GM19025 (cell line): ENCODE measurements at regions not wholly inside any gene's neighbourhood (a gene's known extent, or its start where the extent isn't known, plus 50 kb on each side); places are given as distances from the start of the nearest gene placed in this dataset.
"Not testable (repeated sequence)": the region's sequence is repeated elsewhere in the genome, so short reads cannot be mapped to it uniquely, and the experiment has no call there.

Experiments used
- ATAC-seq: cut with Tn5 transposase; IDR thresholded peaks from one replicate; pipeline ENCODE4 v1.9.1; 2021; ENCODE audit warnings: mild to moderate bottlenecking, low read depth, moderate library complexity; ENCODE audit not compliant: unreplicated experiment

DNA sequence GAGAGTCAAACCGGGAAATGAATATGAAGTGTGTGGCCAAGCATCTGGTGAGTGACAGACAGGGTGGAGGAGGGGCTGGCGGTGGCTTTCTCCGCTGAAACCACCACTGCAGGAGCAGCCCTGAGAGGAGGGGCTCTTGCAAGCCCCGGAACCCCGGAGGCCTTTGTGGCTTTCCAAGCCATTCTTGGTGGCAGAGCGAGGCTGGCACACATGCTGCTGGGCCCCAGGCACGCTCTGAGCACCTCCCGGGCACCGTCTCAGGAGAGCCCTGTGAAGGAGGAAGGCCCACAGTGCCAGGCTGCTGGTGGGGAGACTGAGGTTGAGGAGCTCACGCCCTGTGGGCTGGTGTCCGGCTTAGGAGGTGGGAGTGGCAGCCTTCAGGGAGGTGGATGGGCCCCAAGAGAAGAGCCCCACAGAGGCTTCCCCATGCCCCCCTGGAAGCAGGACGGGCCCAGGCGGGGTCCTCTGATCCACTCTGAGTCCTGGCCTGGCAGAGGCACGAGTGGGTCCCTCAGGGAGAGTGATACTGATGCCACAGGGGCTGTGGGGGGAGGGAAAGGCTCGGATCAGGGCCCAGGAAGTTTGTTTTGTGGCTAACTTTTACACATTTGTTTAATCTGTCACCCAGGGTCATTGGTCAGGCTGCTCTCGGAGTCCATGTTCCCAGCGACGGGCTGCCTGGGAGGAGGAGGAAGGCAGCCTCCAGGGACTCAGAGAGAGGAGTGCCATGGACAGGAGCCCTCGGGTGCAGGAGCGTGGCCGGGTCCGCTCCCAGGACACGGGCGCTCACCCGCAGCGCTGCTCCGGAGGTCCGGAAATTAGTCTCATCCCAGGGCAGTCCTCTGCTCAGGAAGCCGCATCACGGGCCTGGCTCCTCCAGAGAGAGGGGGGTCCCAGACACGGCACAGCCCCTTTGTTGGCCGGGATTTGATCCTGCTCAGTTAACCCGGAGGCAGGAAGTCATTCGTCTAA is 170.7 kb downstream of the ERMARD start:
- no peak for ATAC-seq

DNA sequence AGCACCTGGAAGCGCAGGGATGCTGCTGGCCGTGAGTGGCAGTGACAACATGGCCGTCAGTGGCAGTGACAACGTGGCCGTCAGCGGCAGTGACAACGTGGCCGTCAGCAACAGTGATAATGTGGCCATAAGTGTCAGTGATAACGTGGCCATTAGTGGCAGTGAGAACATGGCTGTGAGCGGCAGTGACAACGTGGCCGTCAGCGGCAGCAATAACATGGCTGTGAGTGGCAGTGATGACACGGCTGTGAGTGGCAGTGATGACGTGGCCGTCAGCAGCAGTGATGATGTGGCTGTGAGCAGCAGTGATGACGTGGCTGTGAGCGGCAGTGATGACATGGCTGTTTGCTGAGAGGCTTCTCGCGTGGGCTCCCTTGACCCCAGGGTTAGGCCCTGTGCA is 169.8 kb downstream of the ERMARD start:
- ATAC-seq = no peak

DNA sequence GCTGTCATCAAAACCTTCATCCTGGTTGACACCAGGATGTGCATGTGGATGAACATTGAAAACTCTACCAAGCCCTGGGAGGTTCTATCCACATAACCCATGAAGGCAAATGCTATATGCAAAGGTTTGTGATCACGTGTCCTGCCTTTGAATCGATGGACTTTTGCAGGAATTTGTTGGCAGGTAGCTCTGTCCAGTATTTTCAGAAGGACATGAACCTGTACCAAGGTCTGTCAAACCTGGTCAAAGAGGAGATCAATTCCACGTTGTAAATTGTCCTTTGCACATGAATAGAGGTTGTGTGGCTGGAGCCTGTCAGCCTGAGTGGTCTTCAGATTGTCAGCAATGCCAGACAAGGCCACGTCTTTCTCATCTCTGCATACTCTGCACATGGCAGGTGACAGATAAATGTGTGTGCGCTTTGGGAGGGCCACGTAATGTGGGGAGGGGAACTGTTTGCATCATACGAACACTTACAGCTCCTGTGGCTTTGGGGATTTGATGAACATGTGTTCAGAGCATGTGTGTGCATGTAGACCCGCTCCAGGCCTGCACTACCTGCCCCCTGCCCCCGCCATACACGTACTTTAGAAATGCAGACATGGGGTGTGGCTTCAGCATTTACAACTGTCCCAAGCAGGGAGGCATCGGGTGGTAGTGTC is 169.1 kb downstream of the ERMARD start:
- ATAC-seq = no peak

DNA sequence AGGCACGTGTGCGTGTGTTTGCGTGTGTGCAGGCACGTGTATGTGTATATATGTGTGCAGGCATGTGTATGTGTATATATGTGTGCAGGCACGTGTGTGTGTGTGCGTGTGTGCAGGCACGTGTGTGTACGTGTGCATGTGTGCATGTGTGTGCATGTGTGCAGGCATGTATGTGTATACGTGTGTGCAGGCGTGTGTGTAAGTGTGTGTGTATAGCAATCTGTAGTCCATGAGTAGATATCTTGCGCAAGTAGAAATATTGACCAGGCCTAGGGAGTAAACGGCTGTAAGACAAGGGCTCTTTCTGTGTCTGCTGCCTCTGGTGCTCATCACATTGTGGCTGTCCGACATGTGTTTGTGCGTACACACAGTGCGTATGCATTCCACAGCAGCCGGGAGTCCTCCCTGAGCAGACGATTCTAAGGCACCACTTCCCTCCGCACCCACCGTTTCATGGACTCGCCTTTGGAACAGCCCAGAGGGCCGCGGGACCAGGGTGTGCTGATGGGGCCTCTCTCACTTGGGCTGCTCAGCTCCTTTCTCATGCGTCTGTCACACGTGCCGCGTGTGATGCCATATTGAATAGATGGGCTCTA is 167.6 kb downstream of the ERMARD start:
- ATAC-seq = no peak

DNA sequence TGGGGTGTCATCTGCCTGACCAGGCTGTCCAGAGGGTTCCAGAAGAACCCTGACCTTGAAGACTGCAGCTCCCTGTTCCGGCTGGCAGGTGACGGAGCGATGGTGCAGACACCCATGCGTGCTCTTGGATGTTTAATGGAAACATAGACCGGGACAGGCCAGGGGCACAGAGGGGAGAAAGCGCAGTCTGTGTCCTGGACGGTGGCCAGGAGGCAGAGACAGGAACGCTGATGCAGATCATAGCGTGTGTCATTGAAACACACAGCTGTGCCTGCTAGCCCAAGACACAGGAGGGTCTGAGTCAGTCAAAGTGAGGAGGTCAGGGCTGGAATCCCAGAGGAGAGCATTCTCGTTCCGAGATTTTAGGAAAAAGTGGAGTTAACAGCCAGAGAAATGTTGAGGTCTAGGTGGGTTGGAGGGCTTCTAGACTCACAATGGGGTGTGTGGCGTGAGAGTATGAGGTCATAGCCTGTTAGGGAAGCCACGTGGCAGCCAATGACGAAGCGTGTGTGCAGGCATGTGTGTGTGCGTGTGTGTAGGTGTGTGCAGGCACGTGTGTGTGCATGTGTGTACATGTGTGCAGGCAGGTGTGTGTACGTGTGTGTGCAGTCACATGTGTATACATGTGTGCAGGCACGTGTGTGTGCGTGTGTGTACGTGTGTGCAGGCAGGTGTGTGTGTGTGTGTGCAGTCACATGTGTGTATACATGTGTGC is 167.0 kb downstream of the ERMARD start:
- no peak for ATAC-seq

DNA sequence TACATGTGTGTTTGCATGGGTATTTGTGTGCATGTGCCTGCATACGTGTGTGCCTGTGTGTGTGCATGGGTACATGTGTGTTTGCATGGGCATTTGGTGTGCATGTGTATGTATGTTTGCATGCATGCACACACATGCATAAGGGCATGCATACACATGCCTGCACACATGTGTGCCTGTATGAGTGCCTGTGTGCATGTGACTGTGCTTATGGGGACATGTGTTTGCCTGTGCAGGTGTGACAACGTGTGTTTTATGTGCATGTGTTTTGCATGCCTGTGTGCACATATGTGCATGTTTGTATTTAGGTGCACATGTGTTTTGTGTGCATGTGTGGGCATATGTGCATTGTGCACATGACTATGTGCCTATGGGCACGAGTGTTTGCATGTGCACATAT is 165.7 kb downstream of the ERMARD start:
- ATAC-seq = no peak

DNA sequence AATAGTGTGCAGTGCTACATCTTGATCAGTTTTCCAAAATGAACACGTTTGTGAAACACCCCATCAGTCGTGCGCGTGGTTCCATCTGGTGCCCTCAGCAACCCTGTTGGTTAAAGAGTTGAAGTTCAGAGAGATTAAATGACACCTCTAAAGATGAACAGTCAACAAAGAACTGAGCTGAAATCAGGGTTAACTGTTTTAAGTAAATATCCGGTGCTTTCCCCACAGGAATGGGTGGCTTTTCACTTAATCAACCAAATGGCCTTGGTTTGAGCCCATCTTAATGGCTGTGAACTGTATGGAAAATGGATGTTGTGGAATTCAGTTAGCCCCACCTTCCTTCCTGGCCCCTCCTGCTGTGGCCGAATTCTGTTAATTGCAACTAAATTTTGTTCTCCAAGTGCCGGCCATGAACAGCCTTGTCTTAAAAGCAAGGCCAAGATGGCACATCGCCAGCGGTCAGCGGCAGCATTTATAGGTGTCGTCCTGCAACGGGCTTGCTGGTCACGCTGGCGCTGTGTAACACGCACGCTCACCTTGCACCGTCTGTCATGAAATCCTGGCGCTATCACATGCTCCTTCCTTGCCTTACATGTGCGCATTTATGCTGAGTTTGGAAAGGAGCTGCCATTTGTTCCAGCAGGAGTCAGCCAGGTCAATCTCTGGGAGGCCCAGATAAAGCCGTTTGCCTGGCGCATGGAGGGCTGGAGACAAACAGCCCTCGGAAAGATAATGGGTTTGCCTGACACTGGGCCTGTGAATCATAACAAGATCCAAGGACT is 164.5 kb downstream of the ERMARD start:
- ATAC-seq = no peak

DNA sequence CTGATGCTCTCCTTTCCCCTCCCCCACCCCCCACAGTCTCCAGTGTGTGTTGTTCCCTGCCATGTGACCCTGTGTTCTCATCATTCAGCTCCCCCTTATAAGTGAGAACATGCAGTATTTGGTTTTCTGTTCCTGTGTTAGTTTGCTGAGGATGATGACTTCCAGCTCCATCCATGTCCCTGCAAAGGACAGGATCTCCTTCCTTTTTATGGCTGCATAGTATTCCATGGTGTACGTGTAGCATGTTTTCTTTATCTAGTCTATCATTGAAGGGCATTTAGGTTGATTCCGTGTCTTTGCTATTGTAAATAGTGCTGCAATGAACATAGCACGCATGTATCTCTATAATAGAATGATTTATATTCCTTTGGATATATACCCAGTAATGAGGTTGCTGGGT is 162.3 kb downstream of the ERMARD start:
- not testable (repeated sequence) for ATAC-seq

DNA sequence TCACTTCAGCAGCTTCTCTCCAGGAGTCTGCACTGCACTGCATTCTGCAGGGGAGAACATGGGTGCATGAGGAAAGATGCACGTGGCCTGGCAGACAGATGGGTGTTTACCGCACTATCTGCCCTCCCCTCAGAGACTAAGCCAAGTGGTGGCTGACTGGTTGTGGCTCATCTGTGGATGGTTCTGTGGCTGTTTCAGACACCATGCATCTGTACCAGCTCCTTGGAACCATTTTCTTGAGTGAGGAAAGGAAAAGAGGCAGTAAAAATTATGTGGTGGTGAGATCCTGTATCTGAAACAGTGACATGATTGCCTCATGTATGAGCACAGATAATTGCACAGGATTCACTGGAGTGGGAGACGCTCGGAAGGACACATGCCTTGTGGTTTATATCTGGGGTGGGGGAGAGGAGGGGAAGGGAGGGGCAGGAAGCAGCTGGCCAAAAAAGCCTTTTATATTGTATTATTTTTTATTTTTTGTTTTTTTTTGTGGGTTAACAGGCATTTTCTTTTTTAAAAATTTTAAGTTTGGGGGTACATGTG is 161.7 kb downstream of the ERMARD start:
- ATAC-seq = no peak

DNA sequence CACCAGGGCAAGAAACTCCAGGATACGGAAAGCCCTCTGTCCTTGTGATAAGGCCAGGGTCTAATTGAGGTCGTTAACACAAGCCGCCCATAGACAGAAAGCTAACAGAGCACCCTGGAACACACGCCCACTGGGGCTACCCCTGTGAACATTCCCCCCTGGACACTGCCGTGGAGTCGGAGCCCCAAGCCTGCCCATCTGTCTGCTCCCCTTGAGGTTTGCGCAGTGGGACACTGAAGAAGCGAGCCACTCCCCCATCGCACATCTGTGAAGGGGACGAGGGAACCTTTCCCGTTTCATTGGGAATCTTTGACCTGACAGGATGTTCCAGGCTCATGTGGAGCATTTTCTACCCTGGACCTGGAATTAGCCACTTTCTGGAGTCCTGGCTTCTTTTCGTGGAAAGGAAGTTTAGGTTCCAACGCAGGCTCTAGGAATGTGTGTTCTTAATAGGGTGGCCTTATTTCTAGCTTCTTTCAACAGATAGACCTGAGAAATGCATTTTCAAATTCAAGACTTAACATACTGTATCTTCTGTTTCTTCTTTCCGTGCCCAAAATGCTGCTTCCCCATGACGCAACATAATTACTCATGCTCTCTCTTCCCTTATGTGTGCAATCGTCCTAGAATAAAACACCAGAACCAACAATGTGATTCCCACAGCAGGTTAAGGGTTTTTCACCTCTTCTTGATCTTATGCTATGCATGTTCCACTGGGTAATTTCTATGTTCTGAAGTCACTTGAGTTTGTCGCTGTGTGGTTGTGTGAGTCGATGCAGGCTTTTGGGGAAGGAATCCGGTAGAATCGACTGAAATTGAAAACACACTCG is 161.1 kb downstream of the ERMARD start:
- no peak for ATAC-seq

DNA sequence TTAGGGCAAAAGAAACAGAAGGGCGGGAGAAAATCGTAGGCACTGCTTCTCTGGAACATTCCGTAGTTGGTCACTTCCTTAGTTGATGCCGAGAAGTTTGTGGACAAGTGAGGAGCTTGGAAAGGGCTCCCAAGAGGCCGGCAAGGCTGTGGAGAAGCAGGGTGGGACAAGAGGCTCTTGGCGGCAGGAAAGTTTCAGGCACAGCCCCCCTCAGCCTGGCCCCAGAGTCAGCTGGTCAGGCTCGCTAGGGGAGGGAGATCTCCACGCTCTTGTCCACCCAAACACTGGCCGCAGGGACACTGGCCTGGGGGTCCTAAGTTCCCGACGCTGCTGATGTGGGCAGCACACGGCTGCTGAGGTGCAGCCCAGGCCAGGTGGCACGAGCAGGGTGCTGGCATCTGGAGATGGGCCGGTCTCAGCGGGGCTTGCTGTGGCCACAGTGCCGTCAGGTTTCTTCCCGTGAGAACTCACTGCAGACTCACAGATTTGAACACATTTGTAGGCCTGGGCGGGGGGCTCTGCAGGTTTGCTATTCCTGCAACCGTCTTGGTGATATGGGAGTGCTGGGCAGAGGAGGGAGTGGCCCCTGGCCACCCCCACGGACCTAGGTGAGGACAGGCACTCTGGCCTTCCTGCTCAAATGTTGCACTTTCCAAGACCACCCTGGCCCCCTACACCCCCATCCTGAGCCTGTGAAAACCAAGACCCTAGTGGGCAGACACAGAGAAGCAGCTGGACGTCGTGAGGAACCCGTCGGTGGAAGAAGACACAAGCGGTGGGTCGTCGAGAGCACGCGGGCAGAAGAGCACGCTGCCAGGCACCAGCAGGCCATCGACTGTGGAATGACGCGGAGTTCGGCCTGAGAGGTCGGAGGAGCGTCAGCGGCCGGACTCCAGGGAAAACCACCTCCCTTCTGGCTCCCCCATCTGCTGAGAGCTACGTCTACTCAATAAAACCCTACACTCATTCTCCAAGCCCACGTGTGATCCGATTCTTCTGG is 160.1 kb downstream of the ERMARD start:
- no peak for ATAC-seq

DNA sequence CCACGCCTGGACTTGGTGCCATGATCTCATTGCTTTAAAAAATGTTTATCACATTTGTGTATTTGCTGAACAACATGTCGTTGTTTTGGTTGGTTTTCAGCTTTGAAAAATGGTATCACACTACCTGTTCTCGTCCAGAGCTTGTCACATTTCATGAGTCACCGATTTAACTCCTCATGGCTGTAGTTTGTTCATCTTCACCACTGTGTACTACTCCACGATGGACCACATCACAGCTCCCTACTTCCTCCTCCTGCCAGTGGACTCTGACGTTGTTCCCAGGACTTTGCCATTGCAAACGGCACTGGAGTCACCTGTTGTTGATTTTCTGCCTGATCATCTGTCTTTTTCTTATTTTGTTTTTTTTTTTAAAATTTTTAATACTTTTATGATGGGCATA is 157.7 kb downstream of the ERMARD start:
- no peak for ATAC-seq

DNA sequence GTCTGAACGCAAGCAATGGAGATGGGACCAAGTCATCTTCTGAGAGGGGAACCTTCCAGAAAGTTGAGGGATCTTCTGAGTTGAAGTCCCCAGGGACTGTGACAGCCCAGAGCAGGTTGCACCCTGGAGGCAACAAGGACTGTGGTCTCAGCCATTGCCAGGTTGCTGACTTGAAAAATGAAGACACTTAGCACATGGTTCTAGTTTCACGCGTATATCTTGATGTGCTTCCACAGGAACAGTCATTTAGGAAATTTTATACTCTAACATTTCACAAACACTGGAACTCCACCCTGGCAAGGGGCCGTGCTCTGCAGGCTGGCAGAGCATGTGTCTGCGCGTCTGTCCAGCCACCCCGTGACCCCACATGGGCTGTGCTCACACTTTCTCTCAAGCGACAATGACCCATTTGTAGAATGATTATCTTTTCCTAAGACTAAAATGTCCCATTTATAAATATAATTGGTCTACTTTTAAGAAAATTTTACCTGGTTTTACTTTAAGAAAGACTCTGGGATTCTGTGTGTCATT is 157.0 kb downstream of the ERMARD start:
- no peak for ATAC-seq

DNA sequence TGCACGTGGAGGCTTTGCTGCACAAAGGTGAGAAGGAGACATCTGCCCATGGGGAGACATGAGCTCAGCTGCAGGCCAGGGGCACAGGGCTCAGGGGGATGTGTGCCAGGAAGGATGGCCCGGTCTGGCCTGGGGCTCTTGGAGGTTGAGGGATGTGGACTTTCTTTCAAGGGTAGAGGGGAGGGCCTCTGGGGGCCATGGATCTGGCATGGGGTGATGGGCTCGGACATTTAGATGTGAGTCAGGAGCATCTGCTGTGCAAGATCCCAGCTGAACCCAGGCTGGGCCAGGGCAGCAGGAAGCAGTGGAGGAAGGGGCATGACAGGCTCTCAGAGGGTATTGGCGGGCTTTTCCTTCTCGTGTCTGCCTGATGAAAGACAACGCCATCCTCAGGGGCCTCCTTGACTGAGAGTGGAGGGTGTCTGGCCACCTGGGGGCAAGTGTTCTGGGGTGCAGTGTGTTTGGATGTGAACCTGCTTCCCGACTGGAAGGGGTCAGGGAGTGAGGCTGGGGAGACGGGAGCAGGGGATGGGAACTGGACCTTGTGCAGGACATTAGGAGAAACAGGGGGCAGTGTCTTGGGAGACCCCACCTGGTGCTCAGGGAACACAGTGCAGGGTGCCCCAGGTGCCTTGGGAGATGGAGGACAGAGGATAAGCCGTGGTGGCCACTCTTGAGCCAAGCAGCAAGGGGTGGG is 156.1 kb downstream of the ERMARD start:
- ATAC-seq = no peak

DNA sequence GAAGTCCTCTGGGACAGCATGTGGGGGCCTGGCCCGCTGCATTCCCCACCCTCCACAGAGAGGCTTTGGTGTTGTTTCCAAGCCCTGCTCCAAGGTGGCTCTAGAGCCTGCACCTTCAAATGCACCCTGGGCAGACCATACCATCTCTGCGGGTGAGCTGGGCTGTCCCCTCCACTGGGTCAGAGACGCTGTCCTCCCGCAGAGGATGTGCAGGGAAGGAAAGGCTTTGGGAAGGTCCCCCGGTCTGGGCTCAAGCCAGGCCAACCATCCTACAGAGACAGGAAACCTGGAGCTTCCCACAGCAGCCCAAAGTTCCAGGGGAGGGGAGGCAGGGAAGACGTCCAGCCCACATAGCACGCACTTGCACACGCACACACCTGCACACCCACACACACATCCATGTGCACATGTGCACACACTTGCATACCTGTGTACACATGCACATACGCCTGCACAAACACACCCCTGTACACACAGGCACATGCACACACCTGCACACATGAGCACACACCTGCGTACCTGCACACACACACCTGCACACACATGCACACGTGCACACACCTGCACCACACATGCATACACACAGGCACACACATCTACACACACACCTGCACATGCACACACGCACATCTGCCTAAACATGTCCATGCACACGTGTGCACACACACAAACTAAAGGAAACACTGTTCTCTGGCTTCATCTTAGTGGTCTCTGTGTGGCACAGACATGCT is 155.4 kb downstream of the ERMARD start:
- no peak for ATAC-seq

DNA sequence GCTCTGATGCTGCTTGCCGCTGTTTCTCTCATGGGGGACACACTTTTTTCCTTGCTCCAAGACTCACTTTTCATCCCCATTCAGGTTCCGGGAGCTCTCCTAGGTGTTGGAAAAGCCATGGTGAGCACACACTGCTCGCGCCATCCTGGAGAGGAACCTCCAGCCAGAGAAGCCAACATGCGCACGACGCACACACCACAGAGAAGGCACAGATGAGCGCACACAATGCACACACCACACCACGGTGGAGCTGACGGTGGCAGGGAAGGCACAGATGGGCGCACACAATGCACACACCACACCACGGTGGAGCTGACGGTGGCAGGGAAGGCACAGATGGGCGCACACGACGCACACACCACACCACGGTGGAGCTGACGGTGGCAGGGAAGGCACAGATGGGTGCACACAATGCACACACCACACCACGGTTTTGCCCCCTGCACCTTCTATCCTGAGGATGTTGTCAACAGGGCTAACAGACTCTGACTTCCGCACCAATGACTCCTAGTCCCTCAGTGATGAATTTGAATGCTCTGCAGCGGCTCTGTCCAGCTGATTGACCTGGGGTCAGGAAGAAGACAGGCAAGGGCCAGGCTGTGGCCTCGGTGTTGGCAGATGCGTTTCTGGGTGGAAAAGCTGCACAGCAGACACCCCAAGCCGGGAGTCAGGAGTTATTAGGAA is 154.7 kb downstream of the ERMARD start:
- ATAC-seq = no peak
